ENCODE measurements at regions not wholly inside any gene's neighbourhood (a gene's known extent, or its start where the extent isn't known, plus 50 kb on each side); places are given as distances from the start of the nearest gene placed in this dataset.

GRCh38 chr9:115393976-115394775 lies 276.2 kb upstream of the TNC start:
- Histone ChIP-seq H3K27me3 (ENCODE audit: low read length) (no peaks in the 10 kb centered on the region), H3K79me2 (ENCODE audit: insufficient read depth, low read length) (no peaks in the 10 kb centered on the region), H3K4me3 (ENCODE audit: insufficient read depth, low read length, poor library complexity, severe bottlenecking) (no peak overlapping the region), H2AFZ (ENCODE audit: low read depth, low read length, severe bottlenecking) (no peak overlapping the region), H3K4me2 (ENCODE audit: low read depth, low read length, poor library complexity, severe bottlenecking) (no peak overlapping the region), H3K9me3 (ENCODE audit: insufficient read depth, low read length) (no peaks in the 10 kb centered on the region), H3K9me2 (replicated peaks; ENCODE audit: insufficient read depth, low read length) (no peaks in the 10 kb centered on the region), H4K20me1 (ENCODE audit: low read depth, low read length) (no peaks in the 10 kb centered on the region), H3F3A (ENCODE audit: insufficient read depth) (no peaks in the 10 kb centered on the region), H3K36me3 (ENCODE audit: low read length) (no peaks in the 10 kb centered on the region), H3K27ac (ENCODE audit: low read depth, low read length) (no peak overlapping the region), H3K9ac (ENCODE audit: low read length) (no peak overlapping the region)
- no peak for TF ChIP-seq EZH2phosphoT487 (conservative IDR thresholded peaks at IDR 0.05; ENCODE audit: low read length)
- TF ChIP-seq, protein P1, sequence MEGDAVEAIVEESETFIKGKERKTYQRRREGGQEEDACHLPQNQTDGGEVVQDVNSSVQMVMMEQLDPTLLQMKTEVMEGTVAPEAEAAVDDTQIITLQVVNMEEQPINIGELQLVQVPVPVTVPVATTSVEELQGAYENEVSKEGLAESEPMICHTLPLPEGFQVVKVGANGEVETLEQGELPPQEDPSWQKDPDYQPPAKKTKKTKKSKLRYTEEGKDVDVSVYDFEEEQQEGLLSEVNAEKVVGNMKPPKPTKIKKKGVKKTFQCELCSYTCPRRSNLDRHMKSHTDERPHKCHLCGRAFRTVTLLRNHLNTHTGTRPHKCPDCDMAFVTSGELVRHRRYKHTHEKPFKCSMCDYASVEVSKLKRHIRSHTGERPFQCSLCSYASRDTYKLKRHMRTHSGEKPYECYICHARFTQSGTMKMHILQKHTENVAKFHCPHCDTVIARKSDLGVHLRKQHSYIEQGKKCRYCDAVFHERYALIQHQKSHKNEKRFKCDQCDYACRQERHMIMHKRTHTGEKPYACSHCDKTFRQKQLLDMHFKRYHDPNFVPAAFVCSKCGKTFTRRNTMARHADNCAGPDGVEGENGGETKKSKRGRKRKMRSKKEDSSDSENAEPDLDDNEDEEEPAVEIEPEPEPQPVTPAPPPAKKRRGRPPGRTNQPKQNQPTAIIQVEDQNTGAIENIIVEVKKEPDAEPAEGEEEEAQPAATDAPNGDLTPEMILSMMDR (IDR thresholded peaks at IDR 0.05; ENCODE audit: insufficient read depth, low read length, poor library complexity, severe bottlenecking): no peak

DNA sequence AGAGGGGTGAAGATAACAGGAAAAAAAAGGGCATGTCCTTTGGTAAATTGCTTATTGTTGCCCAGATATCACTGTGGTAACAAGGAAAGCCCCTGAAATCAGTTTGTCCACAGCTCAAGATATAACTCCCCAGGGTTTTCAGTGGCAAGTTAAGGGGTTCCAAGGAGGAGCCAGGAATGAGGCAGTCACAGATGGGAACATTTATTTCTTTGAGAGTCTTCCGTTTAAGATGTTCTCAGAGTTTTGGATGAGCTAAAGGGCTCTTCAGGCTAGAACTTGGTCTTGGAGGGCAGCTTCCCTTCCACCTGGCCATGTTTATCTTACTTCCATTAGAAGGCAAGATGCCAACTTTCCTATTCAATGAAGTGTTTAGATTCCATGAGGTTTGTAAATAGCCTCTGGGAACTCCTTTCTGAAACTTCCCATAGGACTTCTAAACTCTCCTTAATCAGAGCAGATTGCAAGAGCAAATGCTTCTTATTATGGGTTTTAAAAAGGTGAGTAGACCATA lies 277.6 kb upstream of the TNC start:
- Histone ChIP-seq H3K4me3 (ENCODE audit: insufficient read depth, low read length, poor library complexity, severe bottlenecking) (no peak overlapping the region), H3F3A (ENCODE audit: insufficient read depth) (no peaks in the 10 kb centered on the region), H3K4me2 (ENCODE audit: low read depth, low read length, poor library complexity, severe bottlenecking) (no peak overlapping the region), H4K20me1 (ENCODE audit: low read depth, low read length) (no peaks in the 10 kb centered on the region), H3K9me2 (replicated peaks; ENCODE audit: insufficient read depth, low read length) (no peaks in the 10 kb centered on the region), H3K79me2 (ENCODE audit: insufficient read depth, low read length) (no peaks in the 10 kb centered on the region), H2AFZ (ENCODE audit: low read depth, low read length, severe bottlenecking) (no peak overlapping the region), H3K9ac (ENCODE audit: low read length) (no peak overlapping the region), H3K9me3 (ENCODE audit: insufficient read depth, low read length) (no peaks in the 10 kb centered on the region), H3K27ac (ENCODE audit: low read depth, low read length) (no peak overlapping the region), H3K36me3 (ENCODE audit: low read length) (no peaks in the 10 kb centered on the region), H3K27me3 (ENCODE audit: low read length) (no peaks in the 10 kb centered on the region)
- no peak for TF ChIP-seq EZH2phosphoT487 (conservative IDR thresholded peaks at IDR 0.05; ENCODE audit: low read length)
- TF ChIP-seq, protein P1 (IDR thresholded peaks at IDR 0.05; ENCODE audit: insufficient read depth, low read length, poor library complexity, severe bottlenecking): no peak

- Histone ChIP-seq H3K27ac (ENCODE audit: low read depth, low read length) (no peak overlapping the region), H4K20me1 (ENCODE audit: low read depth, low read length) (no peaks in the 10 kb centered on the region), H3K9ac (ENCODE audit: low read length) (no peak overlapping the region), H3K79me2 (ENCODE audit: insufficient read depth, low read length) (no peaks in the 10 kb centered on the region), H3K27me3 (ENCODE audit: low read length) (no peaks in the 10 kb centered on the region), H3K9me3 (ENCODE audit: insufficient read depth, low read length) (no peaks in the 10 kb centered on the region), H2AFZ (ENCODE audit: low read depth, low read length, severe bottlenecking) (no peak overlapping the region), H3K4me3 (ENCODE audit: insufficient read depth, low read length, poor library complexity, severe bottlenecking) (no peak overlapping the region), H3F3A (ENCODE audit: insufficient read depth) (no peaks in the 10 kb centered on the region), H3K36me3 (ENCODE audit: low read length) (no peaks in the 10 kb centered on the region), H3K9me2 (replicated peaks; ENCODE audit: insufficient read depth, low read length) (no peaks in the 10 kb centered on the region), H3K4me2 (ENCODE audit: low read depth, low read length, poor library complexity, severe bottlenecking) (no peak overlapping the region)
- TF ChIP-seq EZH2phosphoT487 (conservative IDR thresholded peaks at IDR 0.05; ENCODE audit: low read length): no peak
- TF ChIP-seq, protein P1 (IDR thresholded peaks at IDR 0.05; ENCODE audit: insufficient read depth, low read length, poor library complexity, severe bottlenecking): no peak
Measured at GRCh38 chr9:115396071-115396529, 278.1 kb upstream of the TNC start.
